GM23338 (cell line): ENCODE measurements at regions not wholly inside any gene's neighbourhood (a gene's known extent, or its start where the extent isn't known, plus 50 kb on each side); places are given as distances from the start of the nearest gene placed in this dataset.

Experiments used
- CREB1 ChIP-seq: fragments of 250-450 bp; sonication (Bioruptor Pico); IDR thresholded peaks from 2 replicates; pipeline ENCODE4 v1.5.0; 2020; ENCODE audit warnings: low read depth, mild to moderate bottlenecking, moderate library complexity
- EZH2 ChIP-seq: fragments of 200-600 bp; sonication (generic); IDR thresholded peaks from one replicate; pipeline ENCODE4 v1.8.0; 2017; ENCODE audit warnings: antibody characterized with exemption, mild to moderate bottlenecking, low read depth; ENCODE audit not compliant: unreplicated experiment
- EZH2phosphoT487 ChIP-seq: fragments of 200-600 bp; sonication (generic); IDR thresholded peaks from one replicate; pipeline ENCODE4 v1.8.1; 2018; ENCODE audit warnings: antibody characterized with exemption; ENCODE audit not compliant: unreplicated experiment
- POLR2AphosphoS5 ChIP-seq: IDR thresholded peaks from 2 replicates; pipeline ENCODE4 v1.6.1; 2016; ENCODE audit warnings: antibody characterized with exemption, low read depth
- STAT1 ChIP-seq: IDR thresholded peaks from one replicate; pipeline ENCODE4 v1.6.1; 2016; ENCODE audit warnings: antibody characterized with exemption; ENCODE audit not compliant: unreplicated experiment
- ZNF331 ChIP-seq: fragments of 250-450 bp; sonication (Bioruptor Pico); IDR thresholded peaks from 2 replicates; pipeline ENCODE4 v1.5.0; 2020; ENCODE audit warnings: low read depth, mild to moderate bottlenecking, moderate library complexity
- TF ChIP-seq, protein P1 (sequence below), 2 experiments: fragments of 200-600 bp in 1 of 2; sonication (generic) in 1 of 2; conservative IDR thresholded peaks; 2 replicates each; pipeline versions ENCODE4 v1.5.1 to v1.6.1; 2016 to 2017; ENCODE audit warnings: antibody characterized with exemption in 2 of 2, low read depth in 2 of 2, mild to moderate bottlenecking in 2 of 2, moderate library complexity in 1 of 2
- TF ChIP-seq, protein P2 (sequence below): IDR thresholded peaks from one replicate; pipeline ENCODE4 v1.6.1; 2018; ENCODE audit warnings: antibody characterized with exemption; ENCODE audit not compliant: unreplicated experiment

DNA sequence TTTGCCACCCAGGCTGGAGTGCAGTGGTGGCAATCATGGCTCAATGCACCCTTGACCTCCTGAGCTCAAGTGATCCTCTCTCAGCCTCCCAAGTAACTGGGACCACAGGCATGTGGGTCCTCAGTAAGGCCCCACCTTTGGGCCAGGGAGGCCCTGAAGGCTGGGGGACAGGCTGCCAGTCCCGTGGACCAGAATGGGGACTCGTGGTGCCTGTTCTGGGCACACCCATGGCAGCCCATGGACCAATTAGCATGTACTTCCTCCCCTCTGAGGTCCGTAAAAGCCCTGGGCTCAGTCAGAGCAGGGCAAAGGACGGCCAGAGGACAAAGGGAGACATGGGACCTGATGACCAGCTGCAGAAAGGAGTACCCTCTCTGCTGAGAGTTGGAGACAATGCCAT lies 1590.8 kb downstream of the KHDRBS2 start:
- TF ChIP-seq, protein P1, sequence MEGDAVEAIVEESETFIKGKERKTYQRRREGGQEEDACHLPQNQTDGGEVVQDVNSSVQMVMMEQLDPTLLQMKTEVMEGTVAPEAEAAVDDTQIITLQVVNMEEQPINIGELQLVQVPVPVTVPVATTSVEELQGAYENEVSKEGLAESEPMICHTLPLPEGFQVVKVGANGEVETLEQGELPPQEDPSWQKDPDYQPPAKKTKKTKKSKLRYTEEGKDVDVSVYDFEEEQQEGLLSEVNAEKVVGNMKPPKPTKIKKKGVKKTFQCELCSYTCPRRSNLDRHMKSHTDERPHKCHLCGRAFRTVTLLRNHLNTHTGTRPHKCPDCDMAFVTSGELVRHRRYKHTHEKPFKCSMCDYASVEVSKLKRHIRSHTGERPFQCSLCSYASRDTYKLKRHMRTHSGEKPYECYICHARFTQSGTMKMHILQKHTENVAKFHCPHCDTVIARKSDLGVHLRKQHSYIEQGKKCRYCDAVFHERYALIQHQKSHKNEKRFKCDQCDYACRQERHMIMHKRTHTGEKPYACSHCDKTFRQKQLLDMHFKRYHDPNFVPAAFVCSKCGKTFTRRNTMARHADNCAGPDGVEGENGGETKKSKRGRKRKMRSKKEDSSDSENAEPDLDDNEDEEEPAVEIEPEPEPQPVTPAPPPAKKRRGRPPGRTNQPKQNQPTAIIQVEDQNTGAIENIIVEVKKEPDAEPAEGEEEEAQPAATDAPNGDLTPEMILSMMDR (conservative IDR thresholded peaks at IDR 0.05; ENCODE audit: low read depth in 2 of 2), result no peak
- TF ChIP-seq CREB1 (CRISPR knock-in tag) (no peak), POLR2AphosphoS5 (no peak), EZH2 (no peak), EZH2phosphoT487 (no peak), STAT1 (no peak), ZNF331 (CRISPR knock-in tag) (no peak)
- TF ChIP-seq, protein P2, sequence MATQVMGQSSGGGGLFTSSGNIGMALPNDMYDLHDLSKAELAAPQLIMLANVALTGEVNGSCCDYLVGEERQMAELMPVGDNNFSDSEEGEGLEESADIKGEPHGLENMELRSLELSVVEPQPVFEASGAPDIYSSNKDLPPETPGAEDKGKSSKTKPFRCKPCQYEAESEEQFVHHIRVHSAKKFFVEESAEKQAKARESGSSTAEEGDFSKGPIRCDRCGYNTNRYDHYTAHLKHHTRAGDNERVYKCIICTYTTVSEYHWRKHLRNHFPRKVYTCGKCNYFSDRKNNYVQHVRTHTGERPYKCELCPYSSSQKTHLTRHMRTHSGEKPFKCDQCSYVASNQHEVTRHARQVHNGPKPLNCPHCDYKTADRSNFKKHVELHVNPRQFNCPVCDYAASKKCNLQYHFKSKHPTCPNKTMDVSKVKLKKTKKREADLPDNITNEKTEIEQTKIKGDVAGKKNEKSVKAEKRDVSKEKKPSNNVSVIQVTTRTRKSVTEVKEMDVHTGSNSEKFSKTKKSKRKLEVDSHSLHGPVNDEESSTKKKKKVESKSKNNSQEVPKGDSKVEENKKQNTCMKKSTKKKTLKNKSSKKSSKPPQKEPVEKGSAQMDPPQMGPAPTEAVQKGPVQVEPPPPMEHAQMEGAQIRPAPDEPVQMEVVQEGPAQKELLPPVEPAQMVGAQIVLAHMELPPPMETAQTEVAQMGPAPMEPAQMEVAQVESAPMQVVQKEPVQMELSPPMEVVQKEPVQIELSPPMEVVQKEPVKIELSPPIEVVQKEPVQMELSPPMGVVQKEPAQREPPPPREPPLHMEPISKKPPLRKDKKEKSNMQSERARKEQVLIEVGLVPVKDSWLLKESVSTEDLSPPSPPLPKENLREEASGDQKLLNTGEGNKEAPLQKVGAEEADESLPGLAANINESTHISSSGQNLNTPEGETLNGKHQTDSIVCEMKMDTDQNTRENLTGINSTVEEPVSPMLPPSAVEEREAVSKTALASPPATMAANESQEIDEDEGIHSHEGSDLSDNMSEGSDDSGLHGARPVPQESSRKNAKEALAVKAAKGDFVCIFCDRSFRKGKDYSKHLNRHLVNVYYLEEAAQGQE, result no peak
